GM23248 (cell line): ENCODE measurements at regions not wholly inside any gene's neighbourhood (a gene's known extent, or its start where the extent isn't known, plus 50 kb on each side); places are given as distances from the start of the nearest gene placed in this dataset.
"Not testable (repeated sequence)": the region's sequence is repeated elsewhere in the genome, so short reads cannot be mapped to it uniquely, and the experiment has no call there.

Experiments used
- DNase-seq: peaks from one replicate; pipeline ENCODE4 v3.0.0-alpha.2; 2015
- H2AFZ ChIP-seq: fragments of 200-600 bp; sonication (generic); 2 replicates; pipeline ENCODE4 v1.6.1; 2016; ENCODE audit warnings: antibody characterized with exemption
- H3F3A ChIP-seq: fragments of 200-600 bp; sonication (generic); 2 replicates; pipeline ENCODE4 v1.6.1; 2016; ENCODE audit warnings: mild to moderate bottlenecking, antibody characterized with exemption, mixed run types; ENCODE audit not compliant: insufficient read depth
- H3K27ac ChIP-seq: fragments of 200-600 bp; sonication (generic); 2 replicates; pipeline ENCODE4 v1.5.1; 2016; ENCODE audit warnings: mild to moderate bottlenecking
- H3K27me3 ChIP-seq: fragments of 200-600 bp; sonication (generic); replicated peaks from 2 replicates; pipeline ENCODE4 v1.6.1; 2016; ENCODE audit warnings: mild to moderate bottlenecking; ENCODE audit not compliant: insufficient read depth
- H3K36me3 ChIP-seq: fragments of 200-600 bp; sonication (generic); 2 replicates; pipeline ENCODE4 v1.6.1; 2016; ENCODE audit warnings: low read depth, mild to moderate bottlenecking
- H3K4me1 ChIP-seq: fragments of 200-600 bp; sonication (generic); 2 replicates; pipeline ENCODE4 v1.6.1; 2016; ENCODE audit warnings: mild to moderate bottlenecking; ENCODE audit not compliant: insufficient read depth
- H3K4me2 ChIP-seq: fragments of 200-600 bp; sonication (generic); one replicate; pipeline ENCODE4 v1.6.1; 2016; ENCODE audit warnings: mild to moderate bottlenecking; ENCODE audit not compliant: unreplicated experiment
- H3K4me3 ChIP-seq: fragments of 200-600 bp; sonication (generic); 2 replicates; pipeline ENCODE4 v1.5.1; 2016; ENCODE audit warnings: mild to moderate bottlenecking
- H3K79me2 ChIP-seq: fragments of 200-600 bp; sonication (generic); 2 replicates; pipeline ENCODE4 v1.6.1; 2016; ENCODE audit warnings: mild to moderate bottlenecking; ENCODE audit not compliant: insufficient read depth
- H3K9ac ChIP-seq: fragments of 200-600 bp; sonication (generic); 2 replicates; pipeline ENCODE4 v1.6.1; 2016; ENCODE audit warnings: mild to moderate bottlenecking
- H3K9me2 ChIP-seq: fragments of 200-600 bp; sonication (generic); 2 replicates; pipeline ENCODE4 v1.6.1; 2016; ENCODE audit warnings: mixed run types, mild to moderate bottlenecking, moderate library complexity; ENCODE audit not compliant: insufficient read depth
- H3K9me3 ChIP-seq: fragments of 200-600 bp; sonication (generic); one replicate; pipeline ENCODE4 v1.6.1; 2017; ENCODE audit warnings: low read depth
- H4K20me1 ChIP-seq: fragments of 200-600 bp; sonication (generic); 2 replicates; pipeline ENCODE4 v1.6.0; 2016; ENCODE audit not compliant: insufficient read depth
- EZH2 ChIP-seq: fragments of 200-600 bp; sonication (generic); IDR thresholded peaks from 2 replicates; pipeline ENCODE4 v1.6.1; 2018; ENCODE audit warnings: antibody characterized with exemption, mild to moderate bottlenecking; ENCODE audit not compliant: insufficient read depth, poor library complexity, severe bottlenecking
- EZH2phosphoT487 ChIP-seq: fragments of 200-600 bp; sonication (generic); IDR thresholded peaks from 2 replicates; pipeline ENCODE4 v1.6.1; 2018; ENCODE audit warnings: antibody characterized with exemption, moderate library complexity, mild to moderate bottlenecking, low read depth; ENCODE audit not compliant: insufficient read depth
- WGBS, 2 experiments: methylation state at CpG; one replicate each; pipeline ENCODE4 v1.1.6; 2015 to 2017; ENCODE audit warnings: low lambda C conversion rate in 2 of 2, low coverage in 1 of 2; ENCODE audit errors: missing lambda C conversion rate in 2 of 2; 5-methylcytosine and 5-hydroxymethylcytosine counted together
- in situ Hi-C: fragments of 300-500 bp; cut with MboI; formaldehyde crosslinking; loops from 2 replicates; pipeline ENCODE4 v1.15.0; 2020

DNA sequence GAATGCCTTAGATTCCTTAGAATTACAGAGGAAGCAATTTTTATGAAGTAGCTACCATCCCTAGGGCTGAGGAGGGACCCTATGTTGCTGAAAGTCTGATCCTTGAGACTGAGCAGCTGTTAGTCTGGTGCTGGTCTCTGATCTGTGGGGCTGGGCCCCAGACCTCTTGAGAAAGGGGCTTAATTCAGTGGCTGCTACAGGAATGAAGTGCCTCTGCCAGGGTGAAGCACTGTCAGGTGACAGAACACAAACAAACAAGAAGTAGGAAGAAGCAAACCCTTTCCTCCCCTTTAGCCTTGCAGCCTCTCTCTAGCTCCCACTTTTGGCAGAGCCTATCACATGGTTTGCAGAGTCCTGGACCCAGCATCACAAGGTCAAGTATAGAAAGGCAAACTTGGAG lies 64.0 kb upstream of the STC2 start:
- in situ Hi-C loops: no loop called here
- Histone ChIP-seq H2AFZ (no peak overlapping the region), H4K20me1 (no peaks in the 10 kb centered on the region), H3K4me1 (peaks cover 14% of the 10 kb centered on the region; the same call in 1 of the 2 replicates), H3K4me2 (no peak overlapping the region), H3K9ac (no peak overlapping the region), H3K79me2 (no peaks in the 10 kb centered on the region), H3K36me3 (no peaks in the 10 kb centered on the region), H3K9me2 (no peaks in the 10 kb centered on the region), H3K27ac (no peak overlapping the region), H3K9me3 (no peaks in the 10 kb centered on the region), H3K4me3 (no peak overlapping the region), H3F3A (no peaks in the 10 kb centered on the region), H3K27me3 (no peaks in the 10 kb centered on the region)
- no peak for TF ChIP-seq EZH2phosphoT487
- TF ChIP-seq EZH2: no peak
- DNase-seq: no peak

DNA sequence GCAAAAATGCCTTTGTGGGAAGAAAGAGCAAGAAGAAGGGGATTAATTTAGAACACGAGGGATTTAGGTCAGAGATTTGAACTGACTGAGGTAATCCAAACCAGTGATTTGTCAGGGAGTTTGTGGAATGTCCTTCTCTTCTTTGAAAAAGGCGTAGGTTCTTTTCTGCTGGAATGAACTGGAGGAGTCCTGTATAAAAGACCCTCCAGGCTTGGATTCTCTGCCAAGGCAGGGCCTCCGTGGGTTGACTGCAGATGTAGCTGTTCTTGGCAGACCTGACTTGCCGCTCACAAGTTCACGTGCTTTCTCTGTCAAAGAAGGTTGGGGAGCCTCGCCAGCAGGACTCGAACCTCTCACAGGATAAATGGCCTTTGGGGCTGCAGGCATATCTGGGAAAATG lies 62.8 kb upstream of the STC2 start:
- Histone ChIP-seq H3K27ac (no peak overlapping the region), H3K79me2 (no peaks in the 10 kb centered on the region), H3K4me2 (no peak overlapping the region), H4K20me1 (no peaks in the 10 kb centered on the region), H3F3A (no peaks in the 10 kb centered on the region), H3K4me3 (no peak overlapping the region), H3K27me3 (no peaks in the 10 kb centered on the region), H3K9me3 (no peaks in the 10 kb centered on the region), H2AFZ (no peak overlapping the region), H3K36me3 (no peaks in the 10 kb centered on the region), H3K9me2 (no peaks in the 10 kb centered on the region), H3K4me1 (peaks cover 13% of the 10 kb centered on the region; the same call in 1 of the 2 replicates), H3K9ac (no peak overlapping the region)
- TF ChIP-seq EZH2phosphoT487 (no peak), EZH2 (no peak)
- no peak for DNase-seq
- WGBS, 2 experiments: 68 to 73% methylated on average over 7 of the region's 7 CpGs
- in situ Hi-C loops: no loop called here

DNA sequence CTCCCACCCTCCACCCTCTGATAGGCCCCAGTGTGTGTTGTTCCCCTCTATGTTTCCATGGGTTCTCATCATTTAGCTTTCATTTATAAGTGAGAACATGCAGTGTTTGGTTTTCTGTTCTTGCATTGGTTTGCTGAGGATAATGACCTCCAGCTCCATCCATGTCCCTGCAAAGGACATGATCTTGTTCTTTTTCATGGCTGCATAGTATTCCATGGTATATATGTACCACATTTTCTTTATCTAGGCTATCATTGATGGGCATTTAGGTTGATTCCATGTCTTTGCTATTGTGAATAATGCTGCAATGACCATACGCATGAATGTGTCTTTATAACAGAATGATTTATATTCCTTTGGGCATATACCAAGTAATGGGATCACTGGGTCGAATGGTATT lies 59.1 kb upstream of the STC2 start:
- H3K9ac ChIP-seq, H3K36me3 ChIP-seq, in situ Hi-C loops, H2AFZ ChIP-seq, H3F3A ChIP-seq, H4K20me1 ChIP-seq, H3K9me2 ChIP-seq, H3K9me3 ChIP-seq, H3K4me2 ChIP-seq, H3K4me3 ChIP-seq, H3K27ac ChIP-seq, H3K79me2 ChIP-seq, H3K4me1 ChIP-seq, H3K27me3 ChIP-seq, DNase-seq: not testable (repeated sequence)
- 79% methylated on average over 2 of the region's 2 CpGs for WGBS, 2 experiments

DNA sequence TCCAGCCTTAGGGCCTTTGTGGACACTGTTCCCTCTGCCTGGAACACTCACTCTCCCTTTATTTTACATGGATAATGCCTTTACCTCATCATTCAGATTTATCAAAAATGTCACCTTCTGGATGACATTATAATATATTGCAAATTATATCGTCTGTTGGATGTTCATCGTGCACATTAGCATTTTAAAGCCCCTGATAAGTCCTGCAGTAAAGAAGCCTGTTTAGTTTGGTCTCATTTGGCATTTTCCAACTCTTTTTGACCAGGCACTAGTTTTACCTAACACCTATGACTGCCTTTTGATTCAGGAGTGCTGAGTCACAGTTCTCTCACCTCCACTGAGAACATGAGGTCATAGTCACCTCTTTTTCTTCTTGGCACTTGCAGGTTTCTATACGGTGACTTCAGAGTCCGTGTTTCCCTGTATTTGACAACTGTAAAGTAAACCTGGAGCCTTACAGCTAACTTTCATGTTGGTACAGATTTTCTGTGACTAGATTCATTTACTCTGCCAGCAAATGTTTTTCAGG lies 57.7 kb upstream of the STC2 start:
- Histone ChIP-seq H3K79me2 (no peaks in the 10 kb centered on the region), H3K27me3 (no peaks in the 10 kb centered on the region), H3K4me2 (no peak overlapping the region), H3K36me3 (no peaks in the 10 kb centered on the region), H3K9ac (no peak overlapping the region), H3K27ac (no peak overlapping the region), H3F3A (no peaks in the 10 kb centered on the region), H2AFZ (no peak overlapping the region), H3K9me2 (no peaks in the 10 kb centered on the region), H3K4me3 (no peak overlapping the region), H4K20me1 (no peaks in the 10 kb centered on the region), H3K4me1 (no peaks in the 10 kb centered on the region), H3K9me3 (no peaks in the 10 kb centered on the region)
- WGBS, 2 experiments: 68 to 74% methylated on average over 4 of the region's 4 CpGs
- TF ChIP-seq EZH2phosphoT487 (no peak), EZH2 (no peak)
- in situ Hi-C loops: no loop called here
- DNase-seq: no peak

DNA sequence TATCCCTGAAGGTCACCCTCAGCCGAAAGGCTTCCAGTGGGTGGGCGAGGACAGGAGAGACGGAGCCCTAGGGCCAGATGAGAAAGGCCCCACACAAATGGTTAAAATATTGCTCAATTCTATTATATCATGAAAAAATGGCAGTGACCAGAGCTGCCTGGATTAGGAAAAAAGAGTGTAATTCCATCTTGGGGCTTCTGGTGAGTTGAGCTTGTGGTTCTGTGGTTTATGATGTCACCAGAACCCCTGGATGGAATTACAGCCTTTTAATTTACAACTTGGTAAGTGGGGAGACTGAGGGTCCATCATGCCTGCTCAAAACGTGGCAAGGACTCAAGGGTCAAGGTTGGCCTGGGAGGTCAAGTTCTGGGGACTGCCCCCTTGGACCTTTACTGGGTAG lies 55.5 kb upstream of the STC2 start:
- H3K27ac ChIP-seq: no peak overlapping the region
- H3K4me1 ChIP-seq: no peaks in the 10 kb centered on the region
- whole genome bisulfite sequencing, 2 experiments: 68 to 73% methylated on average over 4 of the region's 4 CpGs
- no peak overlapping the region for H3K4me3 ChIP-seq
- in situ Hi-C loops: no loop called here
- TF ChIP-seq EZH2phosphoT487: no peak
- no peak for TF ChIP-seq EZH2
- H3K9me2 ChIP-seq: no peaks in the 10 kb centered on the region
- H3F3A ChIP-seq: no peaks in the 10 kb centered on the region
- H2AFZ ChIP-seq: no peak overlapping the region
- H3K4me2 ChIP-seq: no peak overlapping the region
- no peaks in the 10 kb centered on the region for H3K9me3 ChIP-seq
- no peaks in the 10 kb centered on the region for H3K27me3 ChIP-seq
- H3K79me2 ChIP-seq: no peaks in the 10 kb centered on the region
- H3K36me3 ChIP-seq: no peaks in the 10 kb centered on the region
- no peak for DNase-seq
- H4K20me1 ChIP-seq: no peaks in the 10 kb centered on the region
- no peak overlapping the region for H3K9ac ChIP-seq
